ENCODE measurements at regions not wholly inside any gene's neighbourhood (a gene's known extent, or its start where the extent isn't known, plus 50 kb on each side); places are given as distances from the start of the nearest gene placed in this dataset.

DNA sequence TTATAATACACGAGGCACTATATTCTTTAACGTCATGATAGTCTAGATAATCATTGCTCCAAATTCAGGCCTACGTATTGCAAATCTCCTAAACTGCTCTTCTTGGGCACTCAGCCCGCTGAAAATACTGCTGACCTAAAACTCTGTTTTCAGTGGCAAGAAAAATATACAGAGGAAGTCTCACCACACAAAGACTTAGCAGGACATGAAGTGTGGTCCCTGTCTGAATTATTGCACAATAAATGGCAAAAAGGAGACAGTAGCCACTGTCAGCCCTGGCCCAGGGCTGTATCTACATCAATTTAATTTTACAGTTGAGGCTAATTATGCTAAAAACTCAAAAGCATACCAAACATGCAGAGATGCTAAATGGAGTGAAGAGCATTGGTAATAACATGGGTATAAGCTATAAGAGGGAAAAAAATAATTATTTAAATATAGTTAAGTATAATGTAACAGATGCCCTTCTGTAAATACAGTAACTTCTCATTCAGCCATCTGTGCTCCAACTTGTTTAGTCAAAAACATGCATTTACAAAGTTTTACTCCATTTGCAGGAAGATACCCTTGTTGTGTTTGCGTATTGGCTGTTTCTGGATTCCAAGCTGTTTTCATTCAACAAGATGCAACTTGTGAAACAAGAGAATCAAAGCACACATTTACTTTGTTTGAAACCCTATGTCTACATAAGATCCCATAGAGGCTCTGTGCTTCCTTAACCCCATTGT lies 800.0 kb upstream of the LUZP2 start:
- no peak for TF ChIP-seq POLR2A (IDR thresholded peaks at IDR 0.05)
- TF ChIP-seq, protein P1, sequence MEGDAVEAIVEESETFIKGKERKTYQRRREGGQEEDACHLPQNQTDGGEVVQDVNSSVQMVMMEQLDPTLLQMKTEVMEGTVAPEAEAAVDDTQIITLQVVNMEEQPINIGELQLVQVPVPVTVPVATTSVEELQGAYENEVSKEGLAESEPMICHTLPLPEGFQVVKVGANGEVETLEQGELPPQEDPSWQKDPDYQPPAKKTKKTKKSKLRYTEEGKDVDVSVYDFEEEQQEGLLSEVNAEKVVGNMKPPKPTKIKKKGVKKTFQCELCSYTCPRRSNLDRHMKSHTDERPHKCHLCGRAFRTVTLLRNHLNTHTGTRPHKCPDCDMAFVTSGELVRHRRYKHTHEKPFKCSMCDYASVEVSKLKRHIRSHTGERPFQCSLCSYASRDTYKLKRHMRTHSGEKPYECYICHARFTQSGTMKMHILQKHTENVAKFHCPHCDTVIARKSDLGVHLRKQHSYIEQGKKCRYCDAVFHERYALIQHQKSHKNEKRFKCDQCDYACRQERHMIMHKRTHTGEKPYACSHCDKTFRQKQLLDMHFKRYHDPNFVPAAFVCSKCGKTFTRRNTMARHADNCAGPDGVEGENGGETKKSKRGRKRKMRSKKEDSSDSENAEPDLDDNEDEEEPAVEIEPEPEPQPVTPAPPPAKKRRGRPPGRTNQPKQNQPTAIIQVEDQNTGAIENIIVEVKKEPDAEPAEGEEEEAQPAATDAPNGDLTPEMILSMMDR (IDR thresholded peaks at IDR 0.05), result no peak
